ENCODE measurements at regions not wholly inside any gene's neighbourhood (a gene's known extent, or its start where the extent isn't known, plus 50 kb on each side); places are given as distances from the start of the nearest gene placed in this dataset.

DNA sequence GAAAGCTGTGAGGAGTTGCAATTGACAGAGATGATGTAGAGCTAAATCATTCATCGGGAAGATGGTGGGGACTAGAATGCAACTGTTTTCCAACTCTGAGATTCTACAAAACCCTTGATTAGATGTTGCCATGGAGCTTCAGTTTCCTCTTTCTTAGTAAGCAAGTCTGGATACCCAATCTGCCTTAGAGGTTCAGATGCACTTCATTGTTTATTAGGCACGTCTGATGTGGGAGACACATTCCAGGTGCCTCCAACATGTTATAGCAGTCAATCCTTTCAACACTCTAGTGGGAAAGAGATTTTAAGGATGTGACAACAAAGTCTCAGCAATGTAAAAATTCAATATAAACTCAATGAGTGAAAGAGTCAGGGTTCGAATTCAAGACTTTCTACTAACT lies 291.3 kb upstream of the PHYHIPL start:
- no peak for DNase-seq (ENCODE audit: extremely low read depth, low read depth)
- TF ChIP-seq, protein P1, sequence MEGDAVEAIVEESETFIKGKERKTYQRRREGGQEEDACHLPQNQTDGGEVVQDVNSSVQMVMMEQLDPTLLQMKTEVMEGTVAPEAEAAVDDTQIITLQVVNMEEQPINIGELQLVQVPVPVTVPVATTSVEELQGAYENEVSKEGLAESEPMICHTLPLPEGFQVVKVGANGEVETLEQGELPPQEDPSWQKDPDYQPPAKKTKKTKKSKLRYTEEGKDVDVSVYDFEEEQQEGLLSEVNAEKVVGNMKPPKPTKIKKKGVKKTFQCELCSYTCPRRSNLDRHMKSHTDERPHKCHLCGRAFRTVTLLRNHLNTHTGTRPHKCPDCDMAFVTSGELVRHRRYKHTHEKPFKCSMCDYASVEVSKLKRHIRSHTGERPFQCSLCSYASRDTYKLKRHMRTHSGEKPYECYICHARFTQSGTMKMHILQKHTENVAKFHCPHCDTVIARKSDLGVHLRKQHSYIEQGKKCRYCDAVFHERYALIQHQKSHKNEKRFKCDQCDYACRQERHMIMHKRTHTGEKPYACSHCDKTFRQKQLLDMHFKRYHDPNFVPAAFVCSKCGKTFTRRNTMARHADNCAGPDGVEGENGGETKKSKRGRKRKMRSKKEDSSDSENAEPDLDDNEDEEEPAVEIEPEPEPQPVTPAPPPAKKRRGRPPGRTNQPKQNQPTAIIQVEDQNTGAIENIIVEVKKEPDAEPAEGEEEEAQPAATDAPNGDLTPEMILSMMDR (IDR thresholded peaks at IDR 0.05; ENCODE audit: low read depth, low read length), result no peak

- DNase-seq (ENCODE audit: extremely low read depth, low read depth), result no peak
- TF ChIP-seq, protein P1 (IDR thresholded peaks at IDR 0.05; ENCODE audit: low read depth, low read length), result no peak
These were observed 290.6 kb upstream of the PHYHIPL start for GRCh38 chr10:58885686-58886345.

DNA sequence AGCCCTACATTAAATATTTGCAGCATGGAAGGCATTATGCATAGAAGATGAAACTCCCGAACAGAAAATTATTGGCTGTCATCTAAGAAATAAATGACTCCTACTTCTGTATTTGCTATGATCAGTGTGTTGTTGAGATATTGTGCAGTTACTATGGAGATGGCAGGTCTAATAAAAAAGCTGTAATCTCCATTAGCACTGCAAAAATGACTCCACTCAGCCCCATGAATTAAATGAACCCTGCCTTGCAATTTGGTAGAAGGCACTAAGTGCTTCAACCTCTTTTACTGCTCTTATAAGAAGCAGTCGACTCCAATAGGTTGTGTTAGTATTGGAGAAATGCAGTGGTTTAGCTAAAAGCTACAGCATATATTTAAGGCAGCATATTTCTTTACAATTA lies 290.0 kb upstream of the PHYHIPL start:
- TF ChIP-seq, protein P1 (IDR thresholded peaks at IDR 0.05; ENCODE audit: low read depth, low read length), result no peak
- no peak for DNase-seq (ENCODE audit: extremely low read depth, low read depth)

DNA sequence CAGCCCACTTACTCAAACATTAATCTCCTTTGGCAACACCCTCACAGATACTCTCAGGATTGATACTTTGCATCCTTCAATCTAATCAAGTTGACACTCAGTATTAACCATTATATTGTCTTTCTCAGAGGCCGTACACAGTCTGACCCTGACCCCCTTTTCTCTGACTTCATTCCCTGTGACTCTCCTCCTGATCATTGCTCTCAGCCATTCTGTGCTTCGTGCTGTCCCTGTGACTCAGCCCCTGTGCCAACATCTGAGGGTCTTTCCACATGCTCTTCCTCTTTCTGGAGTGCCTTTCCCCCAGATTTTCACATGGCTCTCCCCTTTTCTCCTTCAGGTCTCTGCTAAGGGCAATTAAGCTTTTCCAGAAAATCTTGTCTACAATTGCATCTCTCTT lies 289.0 kb upstream of the PHYHIPL start:
- TF ChIP-seq, protein P1 (IDR thresholded peaks at IDR 0.05; ENCODE audit: low read depth, low read length), result no peak
- no peak for DNase-seq (ENCODE audit: extremely low read depth, low read depth)

DNA sequence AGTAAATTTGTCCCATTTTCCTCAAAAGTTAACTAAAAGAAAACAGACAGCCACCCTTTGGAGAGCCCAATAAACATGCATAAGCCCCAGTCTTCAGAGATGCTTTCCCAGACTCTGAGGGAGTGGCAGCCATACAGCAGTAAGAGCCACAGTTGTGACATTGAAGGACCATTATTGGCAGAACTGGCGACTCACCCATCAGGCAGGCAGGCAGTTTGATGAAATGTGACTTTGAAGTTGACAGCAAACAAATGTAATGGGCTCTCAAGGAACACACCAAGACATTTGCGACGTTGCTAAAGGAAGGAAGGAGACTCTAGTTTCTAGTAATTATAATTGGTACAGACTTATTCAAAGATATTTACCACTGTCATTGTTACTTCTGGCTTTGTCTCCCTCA lies 287.5 kb upstream of the PHYHIPL start:
- TF ChIP-seq, protein P1 (IDR thresholded peaks at IDR 0.05; ENCODE audit: low read depth, low read length), result no peak
- DNase-seq (ENCODE audit: extremely low read depth, low read depth), result no peak

- TF ChIP-seq, protein P1 (IDR thresholded peaks at IDR 0.05; ENCODE audit: low read depth, low read length), result no peak
These were observed 284.4 kb upstream of the PHYHIPL start for GRCh38 chr10:58892031-58892531.

GRCh38 chr10:58894929-58895328 lies 281.5 kb upstream of the PHYHIPL start:
- TF ChIP-seq, protein P1 (IDR thresholded peaks at IDR 0.05; ENCODE audit: low read depth, low read length), result no peak; the same call in 1 of the 2 replicates
- DNase-seq (ENCODE audit: extremely low read depth, low read depth), result no peak

More at GRCh38 chr10:58892031-58892531, 284.4 kb upstream of the PHYHIPL start:
- DNase-seq (ENCODE audit: extremely low read depth, low read depth), result no peak
